ENCODE measurements at regions not wholly inside any gene's neighbourhood (a gene's known extent, or its start where the extent isn't known, plus 50 kb on each side); places are given as distances from the start of the nearest gene placed in this dataset.

DNA sequence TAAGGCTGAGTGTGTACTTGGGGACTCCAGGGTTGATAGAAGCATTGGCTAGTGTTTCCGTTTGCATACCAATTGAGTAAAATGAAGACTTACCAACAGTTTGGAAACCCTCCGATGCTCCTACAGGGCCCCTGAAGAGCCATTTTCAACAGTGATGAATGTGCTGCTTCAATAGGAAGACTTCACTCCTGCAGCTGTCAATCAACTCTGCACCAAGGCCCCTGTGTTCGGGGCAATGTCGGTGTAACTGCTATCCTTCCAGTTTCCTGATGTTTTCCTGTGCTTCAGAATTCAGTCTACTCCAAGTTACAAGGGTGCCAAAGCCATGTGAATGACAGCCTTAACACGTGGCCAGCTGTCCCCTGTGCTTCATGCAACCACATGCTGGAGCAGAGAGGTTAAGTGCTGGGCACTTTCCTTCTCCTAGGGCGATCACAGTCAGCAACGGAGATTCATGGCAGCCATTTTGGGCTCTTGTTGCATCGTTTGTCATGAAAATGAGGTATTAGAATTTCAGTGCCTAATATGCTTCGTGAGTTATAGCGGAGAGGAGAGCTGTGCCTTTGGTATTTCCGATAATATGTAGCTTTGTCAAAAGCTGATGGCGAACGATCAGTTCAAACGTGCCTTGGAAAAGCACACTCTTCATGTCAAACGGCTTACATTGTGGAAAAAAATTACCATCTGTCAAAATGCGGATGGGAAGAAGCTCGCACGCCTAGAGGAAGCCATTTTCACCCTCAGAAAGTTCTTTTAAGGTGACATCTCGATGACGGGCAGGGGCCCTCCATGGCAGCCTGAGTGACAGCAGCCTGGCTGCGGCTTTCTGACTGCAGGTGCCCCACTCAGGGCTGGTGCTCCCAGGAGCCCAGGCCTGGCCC is 287.8 kb downstream of the ACTR3B start:
- Histone ChIP-seq H3K18ac (ENCODE audit: low read depth, low read length) (no peak overlapping the region), H4K91ac (ENCODE audit: insufficient read depth, low read depth, low read length) (no peak overlapping the region), H3K14ac (replicated peaks; ENCODE audit: low read depth, low read length) (no peak overlapping the region), H2AK9ac (replicated peaks; ENCODE audit: low read depth, low read length, poor library complexity) (no peak overlapping the region), H2BK15ac (ENCODE audit: low read depth, low read length) (no peak overlapping the region), H3K4ac (ENCODE audit: low read depth, low read length) (no peak overlapping the region), H2BK20ac (ENCODE audit: low read depth, low read length) (no peak overlapping the region), H2AFZ (replicated peaks; ENCODE audit: low read length, poor library complexity) (no peak overlapping the region), H3K79me1 (ENCODE audit: low read depth in 1 of 2, low read length in 2 of 2) (no peaks in the 10 kb centered on the region), H3K23ac (ENCODE audit: low read depth, low read length) (no peak overlapping the region), H3K4me2 (ENCODE audit: low read depth, low read length) (no peak overlapping the region), H3K27ac (ENCODE audit: insufficient read depth, low read length) (no peak overlapping the region), H3K56ac (ENCODE audit: extremely low read depth, insufficient read depth, low read length) (no peak overlapping the region), H2BK120ac (ENCODE audit: low read depth, low read length) (no peak overlapping the region), H3K9me3 (ENCODE audit: control insufficient read depth, insufficient read depth, low read length) (peaks cover 33% of the 10 kb centered on the region), H3K36me3 (ENCODE audit: control insufficient read depth, insufficient read depth, low read length) (no peaks in the 10 kb centered on the region), H4K20me1 (ENCODE audit: insufficient read depth, low read length) (no peaks in the 10 kb centered on the region), H3K9me1 (ENCODE audit: insufficient read depth, low read length) (no peaks in the 10 kb centered on the region), H4K8ac (ENCODE audit: low read depth in 2 of 2, low read length in 2 of 2) (no peak overlapping the region), H2BK5ac (ENCODE audit: low read depth, low read length, poor library complexity, severe bottlenecking) (no peak overlapping the region), H3K9ac (ENCODE audit: low read depth, low read length) (no peak overlapping the region), H4K5ac (ENCODE audit: low read depth, low read length) (no peak overlapping the region), H3K27me3 (ENCODE audit: control insufficient read depth, insufficient read depth, low read length) (no peaks in the 10 kb centered on the region), H3K4me3 (ENCODE audit: insufficient read depth, low read depth, low read length) (no peak overlapping the region), H2AK5ac (ENCODE audit: low read depth, low read length) (no peak overlapping the region), H3K4me1 (ENCODE audit: control insufficient read depth, insufficient read depth, low read length) (no peaks in the 10 kb centered on the region)
- intact Hi-C loops (cut with micrococcal nuclease) (no loop called here), dilution Hi-C loops (cut with HindIII; ENCODE audit: low sequenced_read_pairs, unreplicated experiment) (no loop called here), in situ Hi-C loops (cut with MboI; ENCODE audit: low sequenced_read_pairs) (no loop called here)
- ChIA-PET POLR2A (ENCODE audit: unreplicated experiment) (no interaction called here), CTCF (no interaction called here)
- DNase-seq (no peak), ATAC-seq (ENCODE audit: low read depth) (no peak)
- TF ChIP-seq, protein P1, sequence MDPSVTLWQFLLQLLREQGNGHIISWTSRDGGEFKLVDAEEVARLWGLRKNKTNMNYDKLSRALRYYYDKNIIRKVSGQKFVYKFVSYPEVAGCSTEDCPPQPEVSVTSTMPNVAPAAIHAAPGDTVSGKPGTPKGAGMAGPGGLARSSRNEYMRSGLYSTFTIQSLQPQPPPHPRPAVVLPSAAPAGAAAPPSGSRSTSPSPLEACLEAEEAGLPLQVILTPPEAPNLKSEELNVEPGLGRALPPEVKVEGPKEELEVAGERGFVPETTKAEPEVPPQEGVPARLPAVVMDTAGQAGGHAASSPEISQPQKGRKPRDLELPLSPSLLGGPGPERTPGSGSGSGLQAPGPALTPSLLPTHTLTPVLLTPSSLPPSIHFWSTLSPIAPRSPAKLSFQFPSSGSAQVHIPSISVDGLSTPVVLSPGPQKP (IDR thresholded peaks at IDR 0.05; ENCODE audit: borderline replicate concordance, low read depth, low read length), result no peak
- no peak for TF ChIP-seq NFE2L2 (IDR thresholded peaks at IDR 0.05; ENCODE audit: low read depth, low read length)
- no peak for TF ChIP-seq POLR2A (IDR thresholded peaks at IDR 0.05; ENCODE audit: low read depth, low read length)
- no peak for TF ChIP-seq RFX5 (IDR thresholded peaks at IDR 0.05; ENCODE audit: low read depth, low read length)
- no peak for TF ChIP-seq RAD21 (IDR thresholded peaks at IDR 0.05; ENCODE audit: low read length)
- WGBS, 2 experiments (ENCODE audit: extremely low coverage in 2 of 2, insufficient read length in 1 of 2), result 30% methylated on average over 3 of the region's 21 CpGs; no CpG with 5 or more reads in 1 of the 2 experiments
- no TSS peak for BruUV-seq (replicated peaks)
